ENCODE measurements at regions not wholly inside any gene's neighbourhood (a gene's known extent, or its start where the extent isn't known, plus 50 kb on each side); places are given as distances from the start of the nearest gene placed in this dataset.

DNA sequence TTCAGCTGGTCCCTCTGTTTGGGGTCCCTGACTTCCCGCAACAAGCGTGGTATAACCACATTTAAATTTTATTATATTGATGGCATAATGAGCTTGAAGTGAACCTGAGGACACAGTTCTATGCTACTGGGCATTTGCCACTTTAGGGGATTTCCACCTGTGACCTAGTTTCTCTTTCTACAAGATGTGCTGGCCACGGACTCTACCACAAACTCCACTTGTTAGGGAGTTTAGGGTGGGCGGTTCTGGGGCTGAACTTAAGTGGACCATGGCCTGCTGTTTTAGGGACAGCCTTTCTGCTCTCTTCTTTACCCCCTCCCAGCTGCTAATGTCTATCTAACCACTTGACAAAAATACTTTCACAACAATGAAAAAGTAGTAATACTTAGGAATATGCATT is 1199.1 kb downstream of the SI start:
- no peaks in the 10 kb centered on the region for H3K4me1 ChIP-seq (ENCODE audit: control insufficient read depth, insufficient read depth, low read length)
- no peak overlapping the region for H3K27ac ChIP-seq (ENCODE audit: low read length)
- H3K4me3 ChIP-seq (ENCODE audit: low read length in 2 of 2): no peak overlapping the region
- H3K9ac ChIP-seq (ENCODE audit: low read length in 2 of 2): no peak overlapping the region
- H3K9me3 ChIP-seq (ENCODE audit: control insufficient read depth in 2 of 2, low read length in 2 of 2): peaks cover 0 to 5% of the 10 kb centered on the region in 2 donors
- H3K27me3 ChIP-seq (ENCODE audit: control insufficient read depth in 1 of 2, insufficient read depth in 2 of 2, low read length in 2 of 2): no peaks in the 10 kb centered on the region
- no peaks in the 10 kb centered on the region for H3K36me3 ChIP-seq (ENCODE audit: control insufficient read depth in 2 of 2, insufficient read depth in 2 of 2, low read length in 2 of 2)

DNA sequence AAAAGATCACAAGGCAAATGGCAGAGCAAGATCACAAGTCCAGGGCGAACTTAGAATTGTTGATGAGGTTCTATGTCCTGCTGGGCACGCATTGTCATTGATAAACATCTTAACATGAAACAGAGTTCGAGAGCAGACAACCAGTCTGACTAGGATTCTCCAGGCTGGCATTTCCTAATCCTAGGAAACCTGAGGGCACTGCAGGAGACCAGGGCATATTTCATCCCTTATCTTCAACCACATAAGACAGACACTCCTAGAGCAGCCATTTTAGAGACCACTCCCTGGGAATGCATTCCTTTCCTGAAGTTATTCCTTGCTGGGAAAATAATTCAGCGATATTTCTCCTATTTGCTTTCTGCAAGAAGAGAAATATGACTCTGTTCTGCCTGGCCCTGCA is 1199.9 kb downstream of the SI start:
- no peaks in the 10 kb centered on the region for H3K27me3 ChIP-seq (ENCODE audit: control insufficient read depth in 1 of 2, insufficient read depth in 2 of 2, low read length in 2 of 2)
- H3K9ac ChIP-seq (ENCODE audit: low read length in 2 of 2): no peak overlapping the region
- H3K4me3 ChIP-seq (ENCODE audit: low read length in 2 of 2): no peak overlapping the region
- H3K9me3 ChIP-seq (ENCODE audit: control insufficient read depth in 2 of 2, low read length in 2 of 2): peaks cover 0 to 5% of the 10 kb centered on the region in 2 donors
- H3K4me1 ChIP-seq (ENCODE audit: control insufficient read depth, insufficient read depth, low read length): no peaks in the 10 kb centered on the region
- no peak overlapping the region for H3K27ac ChIP-seq (ENCODE audit: low read length)
- H3K36me3 ChIP-seq (ENCODE audit: control insufficient read depth in 2 of 2, insufficient read depth in 2 of 2, low read length in 2 of 2): no peaks in the 10 kb centered on the region

DNA sequence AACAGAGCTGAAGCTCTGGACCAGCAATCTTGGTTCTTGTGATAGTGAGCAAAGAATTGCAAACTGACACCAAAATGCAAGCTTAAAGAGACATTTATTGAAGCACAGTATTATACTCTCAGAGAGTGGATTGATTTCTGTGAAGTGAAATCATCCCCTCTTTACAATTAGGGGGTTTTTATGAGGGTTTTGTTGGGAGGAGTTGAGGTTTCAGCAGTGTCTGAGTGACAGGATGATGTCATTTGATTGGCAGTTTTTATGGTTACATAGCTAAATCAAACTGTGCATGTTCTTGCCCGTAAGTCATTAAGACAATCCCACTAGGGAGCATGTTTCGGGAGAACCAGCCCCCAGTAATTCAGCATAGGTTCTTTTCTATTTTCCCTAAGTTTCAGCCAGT is 1200.5 kb downstream of the SI start:
- Histone ChIP-seq H3K4me3 (ENCODE audit: low read length in 2 of 2) (no peak overlapping the region), H3K9me3 (ENCODE audit: control insufficient read depth in 2 of 2, low read length in 2 of 2) (peaks cover 0 to 5% of the 10 kb centered on the region in 2 donors), H3K36me3 (ENCODE audit: control insufficient read depth in 2 of 2, insufficient read depth in 2 of 2, low read length in 2 of 2) (no peaks in the 10 kb centered on the region), H3K27ac (ENCODE audit: low read length) (no peak overlapping the region), H3K9ac (ENCODE audit: low read length in 2 of 2) (no peak overlapping the region), H3K27me3 (ENCODE audit: control insufficient read depth in 1 of 2, insufficient read depth in 2 of 2, low read length in 2 of 2) (no peaks in the 10 kb centered on the region), H3K4me1 (ENCODE audit: control insufficient read depth, insufficient read depth, low read length) (no peaks in the 10 kb centered on the region)

DNA sequence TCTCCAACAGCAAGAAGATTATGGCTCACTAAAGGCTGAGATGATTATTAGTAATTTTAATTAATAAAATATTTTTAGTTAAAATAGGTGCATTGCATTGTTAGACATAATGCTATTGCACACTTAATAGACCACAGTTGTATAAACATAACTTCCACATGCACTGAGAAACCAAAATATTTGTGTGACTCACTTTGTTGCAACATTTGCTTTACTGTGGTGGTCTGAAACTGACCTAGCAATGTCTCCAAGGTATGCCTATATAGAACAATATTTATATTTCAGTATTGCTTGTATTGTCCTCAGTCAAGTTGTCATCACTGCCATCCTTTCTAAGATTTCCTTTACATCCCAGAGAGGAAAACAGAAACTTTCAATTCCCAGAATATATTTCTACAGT is 1215.2 kb downstream of the SI start:
- Histone ChIP-seq H3K9ac (ENCODE audit: low read length in 2 of 2) (no peak overlapping the region), H3K4me1 (ENCODE audit: control insufficient read depth, insufficient read depth, low read length) (no peaks in the 10 kb centered on the region), H3K9me3 (ENCODE audit: control insufficient read depth in 2 of 2, low read length in 2 of 2) (no peaks in the 10 kb centered on the region), H3K27me3 (ENCODE audit: control insufficient read depth in 1 of 2, insufficient read depth in 2 of 2, low read length in 2 of 2) (no peaks in the 10 kb centered on the region), H3K36me3 (ENCODE audit: control insufficient read depth in 2 of 2, insufficient read depth in 2 of 2, low read length in 2 of 2) (no peaks in the 10 kb centered on the region), H3K4me3 (ENCODE audit: low read length in 2 of 2) (no peak overlapping the region), H3K27ac (ENCODE audit: low read length) (no peak overlapping the region)

DNA sequence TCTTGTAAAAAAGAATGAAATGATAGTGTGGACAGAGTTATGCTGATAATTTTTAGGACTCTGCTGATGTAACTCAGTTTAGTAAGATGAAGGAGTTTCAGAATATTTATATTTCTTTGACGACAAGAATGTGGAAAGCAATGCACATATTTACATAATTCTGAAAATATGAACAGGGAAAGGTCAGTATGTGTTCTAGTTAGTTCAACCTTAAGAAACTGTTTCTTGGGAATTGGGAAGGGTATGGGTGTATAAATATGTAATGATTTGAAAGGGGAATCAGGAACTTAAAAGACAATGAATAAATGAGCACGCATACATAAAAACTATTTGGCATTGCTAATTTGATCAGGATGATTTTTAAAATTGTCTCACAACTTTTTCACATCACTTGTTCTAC is 1226.1 kb downstream of the SI start:
- Histone ChIP-seq H3K27me3 (ENCODE audit: control insufficient read depth in 1 of 2, insufficient read depth in 2 of 2, low read length in 2 of 2) (no peaks in the 10 kb centered on the region), H3K4me1 (ENCODE audit: control insufficient read depth, insufficient read depth, low read length) (no peaks in the 10 kb centered on the region), H3K27ac (ENCODE audit: low read length) (no peak overlapping the region), H3K36me3 (ENCODE audit: control insufficient read depth in 2 of 2, insufficient read depth in 2 of 2, low read length in 2 of 2) (no peaks in the 10 kb centered on the region), H3K9ac (ENCODE audit: low read length in 2 of 2) (no peak overlapping the region), H3K4me3 (ENCODE audit: low read length in 2 of 2) (no peak overlapping the region), H3K9me3 (ENCODE audit: control insufficient read depth in 2 of 2, low read length in 2 of 2) (no peaks in the 10 kb centered on the region)

DNA sequence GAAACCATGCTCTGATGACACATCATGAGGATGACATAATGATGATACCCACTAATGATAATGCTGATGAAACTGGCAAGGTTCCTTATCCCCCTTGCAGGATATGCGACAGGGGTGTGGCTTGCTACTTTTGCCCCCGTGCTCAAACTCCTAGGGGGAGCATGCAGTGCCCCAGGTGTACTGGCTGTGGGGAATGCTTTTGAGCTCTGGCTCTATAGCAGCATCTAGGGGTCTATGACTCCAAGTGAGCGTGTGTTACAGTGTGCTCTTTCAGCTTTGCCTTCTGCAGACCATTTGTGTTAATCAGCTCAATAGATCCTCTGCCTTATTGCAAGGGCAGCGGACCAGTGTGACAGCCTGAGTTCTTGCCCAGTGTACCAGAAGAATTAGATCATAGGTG is 1239.5 kb downstream of the SI start:
- H3K27me3 ChIP-seq (ENCODE audit: control insufficient read depth in 1 of 2, insufficient read depth in 2 of 2, low read length in 2 of 2): no peaks in the 10 kb centered on the region
- H3K36me3 ChIP-seq (ENCODE audit: control insufficient read depth in 2 of 2, insufficient read depth in 2 of 2, low read length in 2 of 2): no peaks in the 10 kb centered on the region
- no peaks in the 10 kb centered on the region for H3K4me1 ChIP-seq (ENCODE audit: control insufficient read depth, insufficient read depth, low read length)
- H3K4me3 ChIP-seq (ENCODE audit: low read length in 2 of 2): no peak overlapping the region
- no peak overlapping the region for H3K27ac ChIP-seq (ENCODE audit: low read length)
- no peak overlapping the region for H3K9ac ChIP-seq (ENCODE audit: low read length in 2 of 2)
- H3K9me3 ChIP-seq (ENCODE audit: control insufficient read depth in 2 of 2, low read length in 2 of 2): no peaks in the 10 kb centered on the region

DNA sequence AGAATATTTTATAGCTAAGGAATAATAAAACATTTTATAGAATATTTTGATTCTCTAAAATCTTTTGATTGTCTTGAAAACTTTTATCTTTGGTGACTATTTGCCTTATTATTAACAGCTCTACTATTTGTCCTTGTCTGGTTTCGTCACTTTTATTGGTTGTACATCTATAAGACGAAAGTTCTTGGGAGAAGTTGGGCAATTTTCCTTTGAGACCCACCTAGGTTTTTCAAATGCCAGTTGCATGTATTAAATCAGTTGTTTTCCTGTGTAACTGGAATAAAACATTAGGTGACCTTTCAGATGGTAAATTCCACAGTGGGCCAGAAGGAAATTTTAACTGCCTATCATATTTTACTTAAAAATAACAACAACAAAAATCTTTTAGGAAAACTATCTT is 1245.7 kb downstream of the SI start:
- Histone ChIP-seq H3K36me3 (ENCODE audit: control insufficient read depth in 2 of 2, insufficient read depth in 2 of 2, low read length in 2 of 2) (no peaks in the 10 kb centered on the region), H3K4me3 (ENCODE audit: low read length in 2 of 2) (no peak overlapping the region), H3K27me3 (ENCODE audit: control insufficient read depth in 1 of 2, insufficient read depth in 2 of 2, low read length in 2 of 2) (no peaks in the 10 kb centered on the region), H3K4me1 (ENCODE audit: control insufficient read depth, insufficient read depth, low read length) (no peaks in the 10 kb centered on the region), H3K9me3 (ENCODE audit: control insufficient read depth in 2 of 2, low read length in 2 of 2) (no peaks in the 10 kb centered on the region), H3K9ac (ENCODE audit: low read length in 2 of 2) (no peak overlapping the region), H3K27ac (ENCODE audit: low read length) (no peak overlapping the region)

DNA sequence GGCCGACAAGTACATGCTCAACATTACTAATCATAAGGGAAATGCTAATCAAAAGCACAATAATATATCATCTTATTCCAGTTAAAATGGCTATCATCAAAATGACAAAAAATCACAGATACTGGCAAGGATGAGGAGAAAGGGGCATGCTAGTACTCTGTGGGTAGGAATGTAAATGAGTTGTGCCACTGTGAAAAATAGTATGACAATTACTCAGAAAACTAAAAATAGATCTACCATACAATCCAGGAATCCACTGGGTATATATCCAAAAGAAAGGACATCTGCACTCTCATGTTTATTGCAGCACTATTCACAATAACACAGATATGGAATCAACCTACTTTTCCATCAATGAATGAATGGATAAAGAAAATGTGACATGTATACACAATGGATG is 1256.5 kb downstream of the SI start:
- Histone ChIP-seq H3K4me3 (ENCODE audit: low read length in 2 of 2) (no peak overlapping the region), H3K27ac (ENCODE audit: low read length) (no peak overlapping the region), H3K9ac (ENCODE audit: low read length in 2 of 2) (no peak overlapping the region), H3K4me1 (ENCODE audit: control insufficient read depth, insufficient read depth, low read length) (no peaks in the 10 kb centered on the region), H3K27me3 (ENCODE audit: control insufficient read depth in 1 of 2, insufficient read depth in 2 of 2, low read length in 2 of 2) (no peaks in the 10 kb centered on the region), H3K36me3 (ENCODE audit: control insufficient read depth in 2 of 2, insufficient read depth in 2 of 2, low read length in 2 of 2) (no peaks in the 10 kb centered on the region), H3K9me3 (ENCODE audit: control insufficient read depth in 2 of 2, low read length in 2 of 2) (no peaks in the 10 kb centered on the region)

DNA sequence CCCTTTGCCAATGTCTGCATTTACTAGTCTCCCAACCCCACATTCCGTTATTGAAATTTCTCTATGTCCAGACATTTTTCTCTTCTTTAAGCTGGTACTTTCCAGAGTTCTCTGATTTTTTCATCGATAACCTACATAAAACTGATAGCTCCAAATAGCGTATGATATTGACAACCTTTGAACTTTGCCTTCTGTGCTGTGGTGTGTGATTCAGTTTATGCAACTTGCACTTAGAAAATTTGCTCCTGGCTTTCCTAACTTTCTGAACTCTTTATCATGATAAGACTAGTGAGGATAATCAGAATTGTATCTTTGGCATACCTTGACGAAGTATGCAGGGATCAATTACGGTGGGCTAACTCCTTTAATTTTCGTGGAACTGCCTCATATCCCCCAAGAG is 1261.3 kb downstream of the SI start:
- H3K4me1 ChIP-seq (ENCODE audit: control insufficient read depth, insufficient read depth, low read length): no peaks in the 10 kb centered on the region
- no peaks in the 10 kb centered on the region for H3K36me3 ChIP-seq (ENCODE audit: control insufficient read depth in 2 of 2, insufficient read depth in 2 of 2, low read length in 2 of 2)
- no peaks in the 10 kb centered on the region for H3K9me3 ChIP-seq (ENCODE audit: control insufficient read depth in 2 of 2, low read length in 2 of 2)
- no peak overlapping the region for H3K4me3 ChIP-seq (ENCODE audit: low read length in 2 of 2)
- H3K9ac ChIP-seq (ENCODE audit: low read length in 2 of 2): no peak overlapping the region
- H3K27me3 ChIP-seq (ENCODE audit: control insufficient read depth in 1 of 2, insufficient read depth in 2 of 2, low read length in 2 of 2): no peaks in the 10 kb centered on the region
- H3K27ac ChIP-seq (ENCODE audit: low read length): no peak overlapping the region

DNA sequence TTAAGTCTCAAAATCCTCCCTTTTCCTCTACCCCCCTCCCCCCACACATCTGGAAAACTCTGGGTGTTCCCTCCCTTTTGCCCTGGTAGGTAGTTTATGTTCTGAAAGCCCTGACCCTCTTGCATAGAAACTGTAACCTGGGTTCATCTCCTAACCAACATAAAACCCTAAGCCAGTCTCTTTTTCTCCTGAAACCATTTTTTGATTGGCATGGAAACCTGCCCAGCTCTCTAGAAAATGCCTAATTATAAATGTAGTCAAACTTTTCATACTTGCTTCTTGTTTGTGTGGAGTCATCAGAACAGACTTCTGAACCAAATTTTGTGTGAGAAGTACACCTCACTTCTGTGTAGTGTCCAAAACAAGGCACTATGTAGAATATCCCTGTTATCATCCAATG is 1264.4 kb downstream of the SI start:
- no peaks in the 10 kb centered on the region for H3K36me3 ChIP-seq (ENCODE audit: control insufficient read depth in 2 of 2, insufficient read depth in 2 of 2, low read length in 2 of 2)
- H3K27me3 ChIP-seq (ENCODE audit: control insufficient read depth in 1 of 2, insufficient read depth in 2 of 2, low read length in 2 of 2): no peaks in the 10 kb centered on the region
- H3K9me3 ChIP-seq (ENCODE audit: control insufficient read depth in 2 of 2, low read length in 2 of 2): no peaks in the 10 kb centered on the region
- H3K9ac ChIP-seq (ENCODE audit: low read length in 2 of 2): no peak overlapping the region
- no peak overlapping the region for H3K4me3 ChIP-seq (ENCODE audit: low read length in 2 of 2)
- H3K4me1 ChIP-seq (ENCODE audit: control insufficient read depth, insufficient read depth, low read length): no peaks in the 10 kb centered on the region
- no peak overlapping the region for H3K27ac ChIP-seq (ENCODE audit: low read length)

DNA sequence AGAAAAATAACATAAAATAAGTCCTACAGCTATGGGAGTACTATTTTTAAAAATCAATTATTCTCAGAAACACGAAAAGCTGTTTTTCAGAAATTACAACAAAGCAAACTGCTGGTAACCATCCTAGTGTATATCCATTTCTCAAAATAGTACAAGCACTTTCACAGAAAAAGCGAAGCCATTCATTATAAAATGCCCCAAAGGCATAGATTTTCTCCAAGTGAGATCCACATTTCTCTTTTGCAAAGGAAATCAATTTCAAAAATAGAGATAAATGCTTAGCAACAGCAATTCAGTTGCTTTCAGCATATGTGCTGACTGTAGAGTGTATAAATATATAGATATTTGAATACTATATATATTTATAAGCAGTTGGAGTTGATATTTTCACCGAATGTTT is 1266.3 kb downstream of the SI start:
- no peaks in the 10 kb centered on the region for H3K4me1 ChIP-seq (ENCODE audit: control insufficient read depth, insufficient read depth, low read length)
- H3K9me3 ChIP-seq (ENCODE audit: control insufficient read depth in 2 of 2, low read length in 2 of 2): no peaks in the 10 kb centered on the region
- no peaks in the 10 kb centered on the region for H3K27me3 ChIP-seq (ENCODE audit: control insufficient read depth in 1 of 2, insufficient read depth in 2 of 2, low read length in 2 of 2)
- no peak overlapping the region for H3K27ac ChIP-seq (ENCODE audit: low read length)
- H3K36me3 ChIP-seq (ENCODE audit: control insufficient read depth in 2 of 2, insufficient read depth in 2 of 2, low read length in 2 of 2): no peaks in the 10 kb centered on the region
- H3K9ac ChIP-seq (ENCODE audit: low read length in 2 of 2): no peak overlapping the region
- no peak overlapping the region for H3K4me3 ChIP-seq (ENCODE audit: low read length in 2 of 2)

DNA sequence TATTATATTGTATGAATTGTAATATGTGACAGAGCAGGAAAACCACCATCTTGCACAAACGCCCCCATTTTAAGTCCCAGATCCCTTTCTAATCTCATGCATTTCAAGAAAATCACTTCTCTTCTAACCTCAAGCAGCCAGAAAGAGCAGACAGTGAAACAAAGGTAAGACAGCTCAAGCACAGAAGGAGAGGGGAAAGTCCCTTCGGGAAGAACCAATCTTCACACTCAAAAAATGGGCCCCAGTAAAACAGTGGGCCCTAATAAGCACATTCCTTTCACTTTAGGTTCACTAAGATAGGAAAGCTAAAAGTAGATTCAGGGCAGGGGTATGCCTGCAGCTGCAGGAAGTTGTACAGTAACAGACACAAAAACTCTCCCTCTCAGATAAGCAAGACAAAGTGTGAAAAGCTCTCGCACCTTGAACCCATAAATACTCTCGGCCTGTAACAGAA is 1268.7 kb downstream of the SI start:
- Histone ChIP-seq H3K4me1 (ENCODE audit: control insufficient read depth, insufficient read depth, low read length) (no peaks in the 10 kb centered on the region), H3K27me3 (ENCODE audit: control insufficient read depth in 1 of 2, insufficient read depth in 2 of 2, low read length in 2 of 2) (no peaks in the 10 kb centered on the region), H3K27ac (ENCODE audit: low read length) (no peak overlapping the region), H3K9ac (ENCODE audit: low read length in 2 of 2) (no peak overlapping the region), H3K4me3 (ENCODE audit: low read length in 2 of 2) (no peak overlapping the region), H3K9me3 (ENCODE audit: control insufficient read depth in 2 of 2, low read length in 2 of 2) (no peaks in the 10 kb centered on the region), H3K36me3 (ENCODE audit: control insufficient read depth in 2 of 2, insufficient read depth in 2 of 2, low read length in 2 of 2) (no peaks in the 10 kb centered on the region)
